ENCODE measurements at regions not wholly inside any gene's neighbourhood (a gene's known extent, or its start where the extent isn't known, plus 50 kb on each side); places are given as distances from the start of the nearest gene placed in this dataset.

- Mint-ChIP-seq H3K27ac (no peak overlapping the region), H3K36me3 (no peaks in the 10 kb centered on the region), H3K9me3 (peaks cover 3% of the 10 kb centered on the region), H3K4me3 (no peak overlapping the region), H3K27me3 (ENCODE audit: low read depth) (peaks cover 10% of the 10 kb centered on the region), H3K4me1 (no peaks in the 10 kb centered on the region)
- DNase-seq (ENCODE audit: low spot score in 2 of 2, unreplicated experiment in 2 of 2): no peak
- TF ChIP-seq CTCF (IDR thresholded peaks at IDR 0.05; ENCODE audit: unreplicated experiment): no peak
Measured at GRCh38 chr2:17282245-17282644, 236.0 kb downstream of the RAD51AP2 start.

- no peak overlapping the region for H3K4me3 Mint-ChIP-seq
- H3K27me3 Mint-ChIP-seq (ENCODE audit: low read depth): peaks cover 7% of the 10 kb centered on the region
- H3K36me3 Mint-ChIP-seq: no peaks in the 10 kb centered on the region
- no peak for TF ChIP-seq CTCF (IDR thresholded peaks at IDR 0.05; ENCODE audit: unreplicated experiment)
- no peak overlapping the region for H3K27ac Mint-ChIP-seq
- DNase-seq (ENCODE audit: low spot score in 2 of 2, unreplicated experiment in 2 of 2): no peak
- H3K9me3 Mint-ChIP-seq: peaks cover 3% of the 10 kb centered on the region
- no peaks in the 10 kb centered on the region for H3K4me1 Mint-ChIP-seq
Measured at GRCh38 chr2:17276220-17276619, 242.0 kb downstream of the RAD51AP2 start.

GRCh38 chr2:17272652-17273525, 245.4 kb downstream of the RAD51AP2 start:
- Mint-ChIP-seq H3K4me1 (no peaks in the 10 kb centered on the region), H3K4me3 (no peak overlapping the region), H3K9me3 (peaks cover 10% of the 10 kb centered on the region), H3K27ac (no peak overlapping the region), H3K36me3 (no peaks in the 10 kb centered on the region), H3K27me3 (ENCODE audit: low read depth) (peaks cover 9% of the 10 kb centered on the region)
- DNase-seq (ENCODE audit: low spot score in 2 of 2, unreplicated experiment in 2 of 2): no peak
- TF ChIP-seq CTCF (IDR thresholded peaks at IDR 0.05; ENCODE audit: unreplicated experiment): no peak

- peaks cover 10% of the 10 kb centered on the region for H3K9me3 Mint-ChIP-seq
- H3K36me3 Mint-ChIP-seq: no peaks in the 10 kb centered on the region
- H3K27me3 Mint-ChIP-seq (ENCODE audit: low read depth): peaks cover 14% of the 10 kb centered on the region
- no peak overlapping the region for H3K4me3 Mint-ChIP-seq
- DNase-seq (ENCODE audit: low spot score in 2 of 2, unreplicated experiment in 2 of 2): no peak
- no peaks in the 10 kb centered on the region for H3K4me1 Mint-ChIP-seq
- TF ChIP-seq CTCF (IDR thresholded peaks at IDR 0.05; ENCODE audit: unreplicated experiment): no peak
- H3K27ac Mint-ChIP-seq: no peak overlapping the region
Measured at GRCh38 chr2:17272170-17272569, 246.1 kb downstream of the RAD51AP2 start.

- Mint-ChIP-seq H3K9me3 (peaks cover 9% of the 10 kb centered on the region), H3K27ac (no peak overlapping the region), H3K4me1 (no peaks in the 10 kb centered on the region), H3K4me3 (no peak overlapping the region), H3K27me3 (ENCODE audit: low read depth) (peaks cover 20% of the 10 kb centered on the region), H3K36me3 (no peaks in the 10 kb centered on the region)
- no peak for DNase-seq (ENCODE audit: low spot score in 2 of 2, unreplicated experiment in 2 of 2)
- no peak for TF ChIP-seq CTCF (IDR thresholded peaks at IDR 0.05; ENCODE audit: unreplicated experiment)
Measured at GRCh38 chr2:17271416-17271815, 246.8 kb downstream of the RAD51AP2 start.
